PC-3 (cell line): ENCODE measurements at regions not wholly inside any gene's neighbourhood (a gene's known extent, or its start where the extent isn't known, plus 50 kb on each side); places are given as distances from the start of the nearest gene placed in this dataset.

Experiments
- EZH2phosphoT487 ChIP-seq: fragments of 300-600 bp; sonication (generic); IDR thresholded peaks from 2 replicates; pipeline ENCODE4 v1.6.1; 2018; ENCODE audit warnings: mild to moderate bottlenecking, antibody characterized with exemption, low read length, borderline replicate concordance
- TF ChIP-seq, protein P1 (sequence below): fragments of 300-600 bp; sonication (generic); conservative IDR thresholded peaks from 2 replicates; pipeline ENCODE4 v1.5.1; 2017; ENCODE audit warnings: antibody characterized with exemption, low read depth, mild to moderate bottlenecking, low read length

DNA sequence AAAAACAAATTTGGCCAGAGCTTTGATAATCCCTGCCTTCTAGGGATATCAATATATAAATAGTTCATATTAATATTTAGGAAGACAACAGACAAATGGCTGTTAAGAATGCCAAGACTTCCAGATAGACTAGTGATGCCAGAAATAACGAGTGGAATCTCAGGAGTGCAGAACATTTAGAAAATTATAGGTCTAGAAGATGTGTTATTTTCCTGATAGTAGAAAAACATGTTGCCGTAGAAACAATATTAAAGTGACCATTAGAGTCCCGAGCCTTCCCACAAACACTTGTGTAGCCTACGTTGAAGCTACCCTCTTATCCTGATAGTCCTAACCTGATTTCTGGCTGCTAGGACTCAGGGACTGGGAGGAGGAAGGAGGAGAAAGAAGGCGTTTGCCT, 54.3 kb upstream of the ITGA6 start:
- TF ChIP-seq, protein P1, sequence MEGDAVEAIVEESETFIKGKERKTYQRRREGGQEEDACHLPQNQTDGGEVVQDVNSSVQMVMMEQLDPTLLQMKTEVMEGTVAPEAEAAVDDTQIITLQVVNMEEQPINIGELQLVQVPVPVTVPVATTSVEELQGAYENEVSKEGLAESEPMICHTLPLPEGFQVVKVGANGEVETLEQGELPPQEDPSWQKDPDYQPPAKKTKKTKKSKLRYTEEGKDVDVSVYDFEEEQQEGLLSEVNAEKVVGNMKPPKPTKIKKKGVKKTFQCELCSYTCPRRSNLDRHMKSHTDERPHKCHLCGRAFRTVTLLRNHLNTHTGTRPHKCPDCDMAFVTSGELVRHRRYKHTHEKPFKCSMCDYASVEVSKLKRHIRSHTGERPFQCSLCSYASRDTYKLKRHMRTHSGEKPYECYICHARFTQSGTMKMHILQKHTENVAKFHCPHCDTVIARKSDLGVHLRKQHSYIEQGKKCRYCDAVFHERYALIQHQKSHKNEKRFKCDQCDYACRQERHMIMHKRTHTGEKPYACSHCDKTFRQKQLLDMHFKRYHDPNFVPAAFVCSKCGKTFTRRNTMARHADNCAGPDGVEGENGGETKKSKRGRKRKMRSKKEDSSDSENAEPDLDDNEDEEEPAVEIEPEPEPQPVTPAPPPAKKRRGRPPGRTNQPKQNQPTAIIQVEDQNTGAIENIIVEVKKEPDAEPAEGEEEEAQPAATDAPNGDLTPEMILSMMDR, result no peak
- TF ChIP-seq EZH2phosphoT487, result no peak
